DOHH2 (cell line): ENCODE measurements at regions not wholly inside any gene's neighbourhood (a gene's known extent, or its start where the extent isn't known, plus 50 kb on each side); places are given as distances from the start of the nearest gene placed in this dataset.

Experiments
- H3F3A ChIP-seq: fragments of 200-600 bp; sonication (generic), shearing (Covaris generic); 2 replicates; pipeline ENCODE4 v1.6.0; 2016; ENCODE audit warnings: antibody characterized with exemption, mild to moderate bottlenecking; ENCODE audit not compliant: control insufficient read depth, insufficient read depth
- H3K27ac ChIP-seq: fragments of 200-600 bp; sonication (generic); 2 replicates; pipeline ENCODE4 v1.5.1; 2014; ENCODE audit warnings: low read depth, mild to moderate bottlenecking, low read length, moderate library complexity
- H3K27me3 ChIP-seq: fragments of 200-600 bp; sonication (generic); 2 replicates; pipeline ENCODE4 v1.6.1; 2014; ENCODE audit warnings: mild to moderate bottlenecking, low read length, mixed read lengths; ENCODE audit not compliant: control insufficient read depth
- H3K36me3 ChIP-seq: fragments of 200-600 bp; sonication (generic); 2 replicates; pipeline ENCODE4 v1.6.1; 2014; ENCODE audit warnings: mild to moderate bottlenecking, low read length, moderate library complexity, mixed read lengths; ENCODE audit not compliant: control insufficient read depth
- H3K4me1 ChIP-seq: fragments of 200-600 bp; sonication (generic); 2 replicates; pipeline ENCODE4 v1.6.1; 2014; ENCODE audit warnings: mild to moderate bottlenecking, low read length, mixed read lengths; ENCODE audit not compliant: control insufficient read depth
- H3K4me2 ChIP-seq: fragments of 200-600 bp; sonication (generic); 2 replicates; pipeline ENCODE4 v1.6.0; 2014; ENCODE audit warnings: mild to moderate bottlenecking, low read length, moderate library complexity
- H3K4me3 ChIP-seq: fragments of 200-600 bp; sonication (generic); 2 replicates; pipeline ENCODE4 v1.5.1; 2014; ENCODE audit warnings: mild to moderate bottlenecking, low read length, mixed read lengths
- H3K79me2 ChIP-seq: fragments of 200-600 bp; sonication (generic); 2 replicates; pipeline ENCODE4 v1.6.1; 2014; ENCODE audit warnings: mild to moderate bottlenecking, low read length, mixed read lengths; ENCODE audit not compliant: control insufficient read depth
- H3K9me2 ChIP-seq: fragments of 200-600 bp; sonication (generic); replicated peaks from 2 replicates; pipeline ENCODE4 v1.6.1; 2014; ENCODE audit warnings: mild to moderate bottlenecking, low read length, mixed read lengths; ENCODE audit not compliant: control insufficient read depth
- H3K9me3 ChIP-seq: fragments of 200-600 bp; sonication (generic); 2 replicates; pipeline ENCODE4 v1.6.1; 2014; ENCODE audit warnings: antibody characterized with exemption, low read length, mixed read lengths; ENCODE audit not compliant: control insufficient read depth, insufficient read depth
- H4K20me1 ChIP-seq: fragments of 200-600 bp; sonication (generic); 2 replicates; pipeline ENCODE4 v1.6.0; 2014; ENCODE audit warnings: low read depth, mild to moderate bottlenecking, antibody characterized with exemption, low read length, moderate library complexity; ENCODE audit not compliant: control insufficient read depth, insufficient read depth
- EZH2phosphoT487 ChIP-seq: fragments of 200-600 bp; sonication (generic); IDR thresholded peaks from 2 replicates; pipeline ENCODE4 v1.6.1; 2017; ENCODE audit warnings: borderline replicate concordance, mild to moderate bottlenecking, antibody characterized with exemption, low read length, moderate library complexity, mixed read lengths
- TF ChIP-seq, protein P1 (sequence below): fragments of 200-600 bp; sonication (generic); IDR thresholded peaks from one replicate; pipeline ENCODE4 v1.5.1; 2014; ENCODE audit warnings: antibody characterized with exemption, mild to moderate bottlenecking, low read depth, low read length; ENCODE audit not compliant: poor library complexity, severe bottlenecking

DNA sequence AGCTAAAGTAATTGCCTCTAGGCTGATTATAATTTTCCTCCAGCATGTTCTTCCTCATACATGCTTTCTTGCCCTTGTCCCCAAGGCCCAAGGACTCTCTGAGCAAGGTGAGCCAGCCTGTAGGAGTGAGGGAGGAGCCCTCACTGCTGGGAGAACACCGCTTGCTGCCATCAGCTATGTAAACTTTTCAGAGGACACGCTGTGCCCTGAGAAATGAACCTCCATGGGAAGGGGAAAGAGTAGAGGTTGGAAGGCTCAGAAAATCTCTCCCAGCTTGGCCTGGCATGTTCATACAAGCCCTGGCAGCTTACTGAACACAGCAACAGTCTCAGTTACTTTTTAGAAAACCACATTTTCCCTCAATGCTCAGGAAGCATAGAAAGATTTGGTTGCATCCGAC is 103.0 kb upstream of the SLC24A5 start:
- TF ChIP-seq EZH2phosphoT487: no peak
- TF ChIP-seq, protein P1, sequence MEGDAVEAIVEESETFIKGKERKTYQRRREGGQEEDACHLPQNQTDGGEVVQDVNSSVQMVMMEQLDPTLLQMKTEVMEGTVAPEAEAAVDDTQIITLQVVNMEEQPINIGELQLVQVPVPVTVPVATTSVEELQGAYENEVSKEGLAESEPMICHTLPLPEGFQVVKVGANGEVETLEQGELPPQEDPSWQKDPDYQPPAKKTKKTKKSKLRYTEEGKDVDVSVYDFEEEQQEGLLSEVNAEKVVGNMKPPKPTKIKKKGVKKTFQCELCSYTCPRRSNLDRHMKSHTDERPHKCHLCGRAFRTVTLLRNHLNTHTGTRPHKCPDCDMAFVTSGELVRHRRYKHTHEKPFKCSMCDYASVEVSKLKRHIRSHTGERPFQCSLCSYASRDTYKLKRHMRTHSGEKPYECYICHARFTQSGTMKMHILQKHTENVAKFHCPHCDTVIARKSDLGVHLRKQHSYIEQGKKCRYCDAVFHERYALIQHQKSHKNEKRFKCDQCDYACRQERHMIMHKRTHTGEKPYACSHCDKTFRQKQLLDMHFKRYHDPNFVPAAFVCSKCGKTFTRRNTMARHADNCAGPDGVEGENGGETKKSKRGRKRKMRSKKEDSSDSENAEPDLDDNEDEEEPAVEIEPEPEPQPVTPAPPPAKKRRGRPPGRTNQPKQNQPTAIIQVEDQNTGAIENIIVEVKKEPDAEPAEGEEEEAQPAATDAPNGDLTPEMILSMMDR: no peak
- Histone ChIP-seq H3K79me2 (no peaks in the 10 kb centered on the region), H3K27ac (no peak overlapping the region)

DNA sequence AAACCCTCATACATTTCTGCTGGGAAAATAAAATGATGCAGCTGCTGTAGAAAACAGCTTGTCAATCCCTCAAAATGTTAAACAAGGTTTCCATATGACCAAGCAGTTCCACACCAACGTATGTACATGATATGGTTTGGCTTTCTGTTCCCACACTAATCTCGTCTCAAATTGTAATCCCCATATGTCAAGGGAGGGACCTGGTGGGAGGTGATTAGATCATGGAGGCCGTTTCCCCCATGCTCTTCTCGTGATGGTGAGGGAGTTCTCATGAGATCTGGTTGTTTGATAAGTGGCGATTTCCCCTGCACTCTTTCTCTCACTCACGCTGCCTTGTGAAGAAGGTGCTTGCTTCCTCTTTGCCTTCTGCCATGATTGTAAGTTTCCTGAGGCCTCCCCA is 100.6 kb upstream of the SLC24A5 start:
- Histone ChIP-seq H3K36me3 (no peaks in the 10 kb centered on the region), H3K4me3 (no peak overlapping the region), H3F3A (no peaks in the 10 kb centered on the region)

More for the DNA sequence above, 103.0 kb upstream of the SLC24A5 start:
- Histone ChIP-seq H3K4me1 (no peaks in the 10 kb centered on the region), H4K20me1 (no peaks in the 10 kb centered on the region), H3K4me3 (no peak overlapping the region), H3K36me3 (no peaks in the 10 kb centered on the region), H3K9me3 (no peaks in the 10 kb centered on the region), H3K9me2 (no peaks in the 10 kb centered on the region), H3F3A (no peaks in the 10 kb centered on the region), H3K4me2 (no peak overlapping the region), H3K27me3 (no peaks in the 10 kb centered on the region)

DNA sequence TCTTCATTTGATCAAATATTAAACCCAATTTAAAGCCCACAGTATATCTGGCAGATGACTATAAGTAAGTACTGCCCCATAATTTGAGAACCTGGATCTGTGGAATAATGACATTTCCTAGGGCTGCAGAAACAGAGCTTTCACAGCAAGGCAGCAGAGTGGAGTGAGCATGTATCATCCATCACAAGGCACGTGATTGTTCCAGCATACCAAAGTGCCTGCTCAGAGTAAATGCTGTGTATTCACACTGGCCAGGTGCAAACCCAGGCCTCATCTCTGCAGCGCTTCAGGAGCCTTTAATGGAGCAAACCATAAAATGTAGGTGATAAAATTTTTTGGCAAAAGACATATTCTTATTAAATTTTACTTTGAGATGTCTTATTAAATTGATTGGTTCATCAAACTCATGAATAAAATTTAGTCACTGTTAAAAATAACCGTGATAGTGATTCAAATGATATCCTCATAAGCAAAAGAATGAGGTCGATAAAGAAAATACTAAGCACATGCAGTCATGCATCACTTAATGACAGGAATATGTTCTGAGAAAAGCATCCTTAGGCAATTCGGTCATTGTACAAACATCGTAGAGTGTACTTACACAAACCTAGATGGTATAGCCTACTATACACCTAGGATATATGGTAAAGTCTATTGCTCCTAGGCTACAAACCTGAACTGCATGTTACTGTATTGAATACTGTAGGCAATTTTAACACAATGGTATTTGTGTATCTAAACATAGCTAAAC is 99.3 kb upstream of the SLC24A5 start:
- TF ChIP-seq EZH2phosphoT487: no peak
- TF ChIP-seq, protein P1: no peak
- Histone ChIP-seq H3K79me2 (no peaks in the 10 kb centered on the region), H3K4me3 (no peak overlapping the region), H3F3A (no peaks in the 10 kb centered on the region), H4K20me1 (no peaks in the 10 kb centered on the region), H3K27me3 (no peaks in the 10 kb centered on the region), H3K9me3 (no peaks in the 10 kb centered on the region), H3K4me2 (no peak overlapping the region), H3K4me1 (no peaks in the 10 kb centered on the region), H3K9me2 (no peaks in the 10 kb centered on the region), H3K36me3 (no peaks in the 10 kb centered on the region), H3K27ac (no peak overlapping the region)

More for the DNA sequence above, 100.6 kb upstream of the SLC24A5 start:
- Histone ChIP-seq H4K20me1 (no peaks in the 10 kb centered on the region), H3K9me3 (no peaks in the 10 kb centered on the region), H3K79me2 (no peaks in the 10 kb centered on the region), H3K27ac (no peak overlapping the region), H3K4me1 (no peaks in the 10 kb centered on the region), H3K9me2 (no peaks in the 10 kb centered on the region), H3K4me2 (no peak overlapping the region), H3K27me3 (no peaks in the 10 kb centered on the region)
- no peak for TF ChIP-seq EZH2phosphoT487
- TF ChIP-seq, protein P1: no peak
